ENCODE measurements at regions not wholly inside any gene's neighbourhood (a gene's known extent, or its start where the extent isn't known, plus 50 kb on each side); places are given as distances from the start of the nearest gene placed in this dataset.

DNA sequence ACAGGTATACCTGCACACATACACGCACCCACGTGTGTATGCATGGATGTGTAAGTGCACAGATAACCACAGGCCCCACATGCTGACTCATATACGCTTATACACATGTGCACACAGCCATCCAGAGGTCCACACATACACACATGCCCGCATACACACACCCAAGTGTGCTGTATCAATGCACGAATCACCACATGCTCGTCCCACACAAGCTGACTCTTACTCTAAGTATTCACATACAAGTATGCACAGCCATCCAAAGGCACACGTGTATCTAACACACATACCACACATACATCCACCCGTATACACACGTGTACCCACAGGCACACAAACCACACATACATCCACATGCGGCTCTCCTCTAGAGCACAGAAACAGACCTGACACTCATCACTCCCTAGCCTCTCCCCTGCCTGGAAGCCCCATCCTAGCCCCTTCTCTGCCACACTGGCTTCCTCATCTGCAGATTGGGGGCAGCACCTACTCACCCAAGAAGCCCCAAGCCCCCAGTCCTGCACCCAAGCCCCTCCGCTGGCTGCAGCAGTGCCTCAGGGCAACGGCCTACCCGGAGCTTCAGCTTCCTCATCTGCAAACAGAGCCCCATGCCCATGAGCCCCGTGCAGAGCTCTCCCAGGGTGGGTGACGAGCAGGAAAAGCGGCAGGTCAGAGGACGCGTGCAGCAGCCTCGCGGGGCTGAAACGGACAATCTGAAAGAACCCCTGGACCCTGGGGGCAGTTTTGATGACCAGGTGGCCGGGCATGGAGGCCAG lies 105.4 kb downstream of the NCOR2 start:
- H3K27ac ChIP-seq (ENCODE audit: low read depth in 1 of 2, low read length in 1 of 2) = no peak overlapping the region
- no peak overlapping the region for H3K9ac ChIP-seq (ENCODE audit: insufficient read depth in 1 of 2, low read length in 2 of 2)
- H3K36me3 ChIP-seq (ENCODE audit: control insufficient read depth in 4 of 4, insufficient read depth in 4 of 4, low read length in 4 of 4) = peaks cover 6 to 48% (median 36%) of the 10 kb centered on the region in 4 donors
- TF ChIP-seq CTCF (IDR thresholded peaks at IDR 0.05; ENCODE audit: control extremely low read depth, extremely low read depth) = no peak
- H3K9me3 ChIP-seq (ENCODE audit: control insufficient read depth in 4 of 4, insufficient read depth in 3 of 4, low read length in 3 of 4) = peaks cover 0 to 11% (median 2%) of the 10 kb centered on the region in 4 donors
- WGBS, 2 donors = 88 to 89% methylated on average over 22 of the region's 22 CpGs
- no peaks in the 10 kb centered on the region for H3K27me3 ChIP-seq (ENCODE audit: control insufficient read depth in 3 of 3, insufficient read depth in 3 of 3, low read length in 2 of 3)
- H3K4me3 ChIP-seq = no peak overlapping the region
- H3K4me1 ChIP-seq (ENCODE audit: control insufficient read depth in 5 of 5, insufficient read depth in 5 of 5, low read length in 5 of 5) = peaks cover 0 to 8% (median 4%) of the 10 kb centered on the region in 5 donors
- DNase-seq = no peak
- no peak for ATAC-seq (ENCODE audit: insufficient read depth, low FRiP score)

- H3K27me3 ChIP-seq (ENCODE audit: control insufficient read depth in 3 of 3, insufficient read depth in 3 of 3, low read length in 2 of 3) = no peaks in the 10 kb centered on the region
- H3K4me3 ChIP-seq = no peak overlapping the region
- WGBS, 2 donors = 96% methylated on average over 17 of the region's 17 CpGs
- DNase-seq (no peak), ATAC-seq (ENCODE audit: insufficient read depth, low FRiP score) (no peak)
- H3K36me3 ChIP-seq (ENCODE audit: control insufficient read depth in 4 of 4, insufficient read depth in 4 of 4, low read length in 4 of 4) = peaks cover 6 to 48% (median 38%) of the 10 kb centered on the region in 4 donors
- H3K9me3 ChIP-seq (ENCODE audit: control insufficient read depth in 4 of 4, insufficient read depth in 3 of 4, low read length in 3 of 4) = peaks cover 0 to 11% (median 2%) of the 10 kb centered on the region in 4 donors
- TF ChIP-seq CTCF (IDR thresholded peaks at IDR 0.05; ENCODE audit: control extremely low read depth, extremely low read depth) = no peak
- H3K4me1 ChIP-seq (ENCODE audit: control insufficient read depth in 5 of 5, insufficient read depth in 5 of 5, low read length in 5 of 5) = peaks cover 0 to 12% (median 4%) of the 10 kb centered on the region in 5 donors
- no peak overlapping the region for H3K9ac ChIP-seq (ENCODE audit: insufficient read depth in 1 of 2, low read length in 2 of 2)
- H3K27ac ChIP-seq (ENCODE audit: low read depth in 1 of 2, low read length in 1 of 2) = no peak overlapping the region
Observed at GRCh38 chr12:124461241-124461673, 106.2 kb downstream of the NCOR2 start.

DNA sequence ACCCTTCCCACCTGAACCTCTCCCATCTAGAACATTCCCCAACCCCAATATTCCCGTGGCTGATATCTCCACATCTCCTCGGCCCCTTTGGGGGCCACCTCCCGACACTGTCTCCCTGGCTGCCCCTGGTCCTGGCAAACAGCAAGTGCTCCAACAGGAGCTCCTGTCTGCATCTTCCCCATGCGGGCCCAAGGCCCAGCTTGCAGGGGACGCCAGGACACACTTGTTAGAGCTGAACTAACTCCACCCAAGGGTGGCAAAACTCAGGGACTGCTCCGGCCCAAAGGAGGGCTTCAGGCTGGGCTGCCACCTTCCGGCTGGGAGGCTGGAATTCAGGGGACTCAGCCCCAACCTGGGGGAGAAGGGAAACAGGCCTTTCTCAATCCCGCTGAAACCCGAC lies 106.6 kb downstream of the NCOR2 start:
- Histone ChIP-seq H3K36me3 (ENCODE audit: control insufficient read depth in 4 of 4, insufficient read depth in 4 of 4, low read length in 4 of 4) (peaks cover 6 to 47% (median 40%) of the 10 kb centered on the region in 4 donors), H3K4me3 (no peak overlapping the region), H3K9me3 (ENCODE audit: control insufficient read depth in 4 of 4, insufficient read depth in 3 of 4, low read length in 3 of 4) (peaks cover 0 to 11% (median 2%) of the 10 kb centered on the region in 4 donors), H3K9ac (ENCODE audit: insufficient read depth in 1 of 2, low read length in 2 of 2) (no peak overlapping the region), H3K27me3 (ENCODE audit: control insufficient read depth in 3 of 3, insufficient read depth in 3 of 3, low read length in 2 of 3) (no peaks in the 10 kb centered on the region), H3K4me1 (ENCODE audit: control insufficient read depth in 5 of 5, insufficient read depth in 5 of 5, low read length in 5 of 5) (peaks cover 0 to 15% (median 4%) of the 10 kb centered on the region in 5 donors), H3K27ac (ENCODE audit: low read depth in 1 of 2, low read length in 1 of 2) (no peak overlapping the region)
- TF ChIP-seq CTCF (IDR thresholded peaks at IDR 0.05; ENCODE audit: control extremely low read depth, extremely low read depth) = no peak
- ATAC-seq (ENCODE audit: insufficient read depth, low FRiP score) (no peak), DNase-seq (no peak)
- WGBS, 2 donors = 91 to 95% methylated on average over 9 of the region's 9 CpGs
